ENCODE measurements at regions not wholly inside any gene's neighbourhood (a gene's known extent, or its start where the extent isn't known, plus 50 kb on each side); places are given as distances from the start of the nearest gene placed in this dataset.

- no peaks in the 10 kb centered on the region for H3K27me3 ChIP-seq (replicated peaks in 1 of 4; ENCODE audit: control extremely low read depth in 1 of 4, control insufficient read depth in 3 of 4, insufficient read depth in 4 of 4, low read length in 3 of 4)
- Mint-ChIP-seq H3K27ac (no peak overlapping the region), H3K4me3 (no peak overlapping the region), H3K9me3 (ENCODE audit: insufficient read depth) (no peaks in the 10 kb centered on the region), H3K4me1 (no peaks in the 10 kb centered on the region), H3K27me3 (no peaks in the 10 kb centered on the region)
- no peaks in the 10 kb centered on the region for H3K4me1 ChIP-seq (ENCODE audit: control insufficient read depth in 2 of 2, insufficient read depth in 2 of 2, low read length in 2 of 2)
- 84% methylated on average over 3 of the region's 3 CpGs for WGBS (ENCODE audit: insufficient coverage)
- POLR2A ChIA-PET = no interaction called here
- H3K36me3 ChIP-seq (replicated peaks in 1 of 2; ENCODE audit: control extremely low read depth in 1 of 2, control insufficient read depth in 1 of 2, extremely low read depth in 1 of 2, insufficient read depth in 2 of 2, low read length in 1 of 2) = no peaks in the 10 kb centered on the region
- CTCF ChIA-PET = no interaction called here
- H3K79me2 ChIP-seq (ENCODE audit: control insufficient read depth, insufficient read depth, low read length) = no peaks in the 10 kb centered on the region
- ATAC-seq (ENCODE audit: low read depth) (no peak), DNase-seq (no peak)
- H4K20me1 ChIP-seq (ENCODE audit: control insufficient read depth, insufficient read depth, low read length, poor library complexity, severe bottlenecking) = no peaks in the 10 kb centered on the region
- intact Hi-C loops (cut with micrococcal nuclease) = no loop called here
- H3K9ac ChIP-seq (ENCODE audit: low read length) = no peak overlapping the region
- no peaks in the 10 kb centered on the region for H3K9me3 ChIP-seq (ENCODE audit: control extremely low read depth in 1 of 3, control insufficient read depth in 2 of 3, insufficient read depth in 1 of 3, low read length in 2 of 3)
- no peak overlapping the region for H3K27ac ChIP-seq (ENCODE audit: low read length in 2 of 2)
- TF ChIP-seq CTCF (IDR thresholded peaks at IDR 0.05) = no peak
- H2AFZ ChIP-seq (ENCODE audit: insufficient read depth, low read depth, low read length, poor library complexity, severe bottlenecking) = no peak overlapping the region
- no peak overlapping the region for H3K4me3 ChIP-seq (ENCODE audit: control extremely low read depth in 1 of 5, extremely low read depth in 1 of 5, insufficient read depth in 1 of 5, low read depth in 2 of 5, low read length in 4 of 5)
- no peak overlapping the region for H3K4me2 ChIP-seq (replicated peaks; ENCODE audit: low read depth, low read length, poor library complexity, severe bottlenecking)
These were observed 413.3 kb downstream of the TSN start for GRCh38 chr2:122168799-122169198.

- intact Hi-C loops (cut with micrococcal nuclease) = no loop called here
- Histone ChIP-seq H3K4me1 (ENCODE audit: control insufficient read depth in 2 of 2, insufficient read depth in 2 of 2, low read length in 2 of 2) (no peaks in the 10 kb centered on the region), H3K79me2 (ENCODE audit: control insufficient read depth, insufficient read depth, low read length) (no peaks in the 10 kb centered on the region), H3K27ac (ENCODE audit: low read length in 2 of 2) (no peak overlapping the region), H3K36me3 (replicated peaks in 1 of 2; ENCODE audit: control extremely low read depth in 1 of 2, control insufficient read depth in 1 of 2, extremely low read depth in 1 of 2, insufficient read depth in 2 of 2, low read length in 1 of 2) (no peaks in the 10 kb centered on the region), H3K9me3 (ENCODE audit: control extremely low read depth in 1 of 3, control insufficient read depth in 2 of 3, insufficient read depth in 1 of 3, low read length in 2 of 3) (no peaks in the 10 kb centered on the region), H3K9ac (ENCODE audit: low read length) (no peak overlapping the region), H2AFZ (ENCODE audit: insufficient read depth, low read depth, low read length, poor library complexity, severe bottlenecking) (no peak overlapping the region), H3K27me3 (replicated peaks in 1 of 4; ENCODE audit: control extremely low read depth in 1 of 4, control insufficient read depth in 3 of 4, insufficient read depth in 4 of 4, low read length in 3 of 4) (no peaks in the 10 kb centered on the region), H4K20me1 (ENCODE audit: control insufficient read depth, insufficient read depth, low read length, poor library complexity, severe bottlenecking) (no peaks in the 10 kb centered on the region), H3K4me3 (ENCODE audit: control extremely low read depth in 1 of 5, extremely low read depth in 1 of 5, insufficient read depth in 1 of 5, low read depth in 2 of 5, low read length in 4 of 5) (no peak overlapping the region), H3K4me2 (replicated peaks; ENCODE audit: low read depth, low read length, poor library complexity, severe bottlenecking) (no peak overlapping the region)
- no CpG with 5 or more reads among the region's 2 CpGs for WGBS (ENCODE audit: insufficient coverage)
- peaks cover 3% of the 10 kb centered on the region for H3K9me3 Mint-ChIP-seq (ENCODE audit: insufficient read depth)
- ChIA-PET POLR2A (no interaction called here), CTCF (no interaction called here)
- no peak for DNase-seq
- H3K4me3 Mint-ChIP-seq = no peak overlapping the region
- H3K4me1 Mint-ChIP-seq = no peaks in the 10 kb centered on the region
- no peak overlapping the region for H3K27ac Mint-ChIP-seq
- no peak for ATAC-seq (ENCODE audit: low read depth)
- TF ChIP-seq CTCF (IDR thresholded peaks at IDR 0.05) (no peak), EZH2 (IDR thresholded peaks at IDR 0.05; ENCODE audit: borderline replicate concordance, insufficient read depth, low read depth, low read length, poor library complexity, severe bottlenecking) (no peak)
- no peaks in the 10 kb centered on the region for H3K27me3 Mint-ChIP-seq
These were observed 417.4 kb downstream of the TSN start for GRCh38 chr2:122172812-122173211.
